Activated naive CD4-positive, alpha-beta T cell treated with anti-CD3 and anti-CD28 coated beads, Interleukin-2, amount 10 ng/mL, durations not matched to agents 7 days and 5 days (primary cell): ENCODE measurements at regions not wholly inside any gene's neighbourhood (a gene's known extent, or its start where the extent isn't known, plus 50 kb on each side); places are given as distances from the start of the nearest gene placed in this dataset.

ENCODE experiments used
- CTCF ChIA-PET: fragments of 350-600 bp; sonication (Branson Sonifier 250); formaldehyde crosslinking; loops from one replicate; lab custom pipeline; 2021; ENCODE audit warnings: antibody characterized with exemption; lab: Charles Lee
- DNase-seq: peaks from one replicate; pipeline ENCODE4 v3.0.0-alpha.2; 2020
- H3K27ac Mint-ChIP-seq: one replicate; pipeline ENCODE4 v1.8.0; 2021; ENCODE audit warnings: mild to moderate bottlenecking, moderate library complexity, mixed read lengths
- H3K27me3 Mint-ChIP-seq: one replicate; pipeline ENCODE4 v1.8.0; 2021; ENCODE audit warnings: mild to moderate bottlenecking, mixed read lengths
- H3K36me3 Mint-ChIP-seq: one replicate; pipeline ENCODE4 v1.8.0; 2021; ENCODE audit warnings: mixed read lengths
- H3K4me1 Mint-ChIP-seq: one replicate; pipeline ENCODE4 v1.8.0; 2021; ENCODE audit warnings: mixed read lengths
- H3K4me3 Mint-ChIP-seq: one replicate; pipeline ENCODE4 v1.8.0; 2021; ENCODE audit warnings: mild to moderate bottlenecking, moderate library complexity, mixed read lengths
- H3K9me3 Mint-ChIP-seq: one replicate; pipeline ENCODE4 v1.8.0; 2021; ENCODE audit warnings: mixed read lengths

GRCh38 chr3:182479419-182480336, 313.6 kb upstream of the ATP11B start:
- Mint-ChIP-seq H3K4me1 (no peaks in the 10 kb centered on the region), H3K27ac (no peak overlapping the region), H3K27me3 (no peaks in the 10 kb centered on the region), H3K9me3 (no peaks in the 10 kb centered on the region), H3K36me3 (no peaks in the 10 kb centered on the region), H3K4me3 (no peak overlapping the region)
- DNase-seq, result no peak
- CTCF ChIA-PET, result no interaction called here

GRCh38 chr3:182482705-182483104, 310.6 kb upstream of the ATP11B start:
- CTCF ChIA-PET, result no interaction called here

GRCh38 chr3:182484682-182485081, 308.6 kb upstream of the ATP11B start:
- Mint-ChIP-seq H3K27ac (no peak overlapping the region), H3K4me3 (no peak overlapping the region), H3K27me3 (no peaks in the 10 kb centered on the region), H3K4me1 (no peaks in the 10 kb centered on the region), H3K9me3 (no peaks in the 10 kb centered on the region), H3K36me3 (no peaks in the 10 kb centered on the region)
- CTCF ChIA-PET, result no interaction called here
- no peak for DNase-seq

More at GRCh38 chr3:182482705-182483104, 310.6 kb upstream of the ATP11B start:
- H3K36me3 Mint-ChIP-seq, result no peaks in the 10 kb centered on the region
- DNase-seq, result no peak
- H3K4me1 Mint-ChIP-seq, result no peaks in the 10 kb centered on the region
- no peak overlapping the region for H3K4me3 Mint-ChIP-seq
- H3K27me3 Mint-ChIP-seq, result no peaks in the 10 kb centered on the region
- H3K9me3 Mint-ChIP-seq, result no peaks in the 10 kb centered on the region
- no peak overlapping the region for H3K27ac Mint-ChIP-seq

- Mint-ChIP-seq H3K27me3 (no peaks in the 10 kb centered on the region), H3K27ac (no peak overlapping the region), H3K4me3 (no peak overlapping the region), H3K4me1 (no peaks in the 10 kb centered on the region), H3K36me3 (no peaks in the 10 kb centered on the region), H3K9me3 (no peaks in the 10 kb centered on the region)
- DNase-seq, result no peak
- CTCF ChIA-PET, result no interaction called here
These were observed 308.0 kb upstream of the ATP11B start for GRCh38 chr3:182485301-182485700.

GRCh38 chr3:182486463-182486862, 306.8 kb upstream of the ATP11B start:
- no peaks in the 10 kb centered on the region for H3K36me3 Mint-ChIP-seq
- CTCF ChIA-PET, result no interaction called here

GRCh38 chr3:182487143-182487542, 306.2 kb upstream of the ATP11B start:
- Mint-ChIP-seq H3K36me3 (no peaks in the 10 kb centered on the region), H3K4me1 (no peaks in the 10 kb centered on the region)
- CTCF ChIA-PET, result no interaction called here

More at GRCh38 chr3:182486463-182486862, 306.8 kb upstream of the ATP11B start:
- Mint-ChIP-seq H3K27ac (no peak overlapping the region), H3K27me3 (no peaks in the 10 kb centered on the region), H3K9me3 (no peaks in the 10 kb centered on the region), H3K4me3 (no peak overlapping the region), H3K4me1 (no peaks in the 10 kb centered on the region)
- DNase-seq, result no peak

GRCh38 chr3:182487611-182488010, 305.7 kb upstream of the ATP11B start:
- Mint-ChIP-seq H3K4me3 (no peak overlapping the region), H3K9me3 (no peaks in the 10 kb centered on the region), H3K4me1 (no peaks in the 10 kb centered on the region), H3K36me3 (no peaks in the 10 kb centered on the region), H3K27ac (no peak overlapping the region), H3K27me3 (no peaks in the 10 kb centered on the region)
- DNase-seq, result no peak
- CTCF ChIA-PET, result no interaction called here

More at GRCh38 chr3:182487143-182487542, 306.2 kb upstream of the ATP11B start:
- Mint-ChIP-seq H3K9me3 (no peaks in the 10 kb centered on the region), H3K27me3 (no peaks in the 10 kb centered on the region), H3K27ac (no peak overlapping the region), H3K4me3 (no peak overlapping the region)
- no peak for DNase-seq

- H3K27me3 Mint-ChIP-seq, result no peaks in the 10 kb centered on the region
- no peaks in the 10 kb centered on the region for H3K36me3 Mint-ChIP-seq
- DNase-seq, result no peak
- H3K4me3 Mint-ChIP-seq, result no peak overlapping the region
- no peaks in the 10 kb centered on the region for H3K9me3 Mint-ChIP-seq
- H3K4me1 Mint-ChIP-seq, result no peaks in the 10 kb centered on the region
- CTCF ChIA-PET, result no interaction called here
- no peak overlapping the region for H3K27ac Mint-ChIP-seq
These were observed 302.5 kb upstream of the ATP11B start for GRCh38 chr3:182490596-182491491.

- CTCF ChIA-PET, result no interaction called here
- H3K27me3 Mint-ChIP-seq, result no peaks in the 10 kb centered on the region
- no peak overlapping the region for H3K27ac Mint-ChIP-seq
- H3K4me1 Mint-ChIP-seq, result no peaks in the 10 kb centered on the region
- no peak for DNase-seq
- no peaks in the 10 kb centered on the region for H3K9me3 Mint-ChIP-seq
- no peak overlapping the region for H3K4me3 Mint-ChIP-seq
- H3K36me3 Mint-ChIP-seq, result no peaks in the 10 kb centered on the region
These were observed 301.7 kb upstream of the ATP11B start for GRCh38 chr3:182491577-182491976.

- H3K4me1 Mint-ChIP-seq, result no peaks in the 10 kb centered on the region
- H3K36me3 Mint-ChIP-seq, result no peaks in the 10 kb centered on the region
- H3K27ac Mint-ChIP-seq, result no peak overlapping the region
- no peak overlapping the region for H3K4me3 Mint-ChIP-seq
- no peaks in the 10 kb centered on the region for H3K27me3 Mint-ChIP-seq
- CTCF ChIA-PET, result no interaction called here
- DNase-seq, result no peak
- H3K9me3 Mint-ChIP-seq, result no peaks in the 10 kb centered on the region
These were observed 300.8 kb upstream of the ATP11B start for GRCh38 chr3:182492536-182492935.

GRCh38 chr3:182500289-182500688, 293.0 kb upstream of the ATP11B start:
- no peaks in the 10 kb centered on the region for H3K36me3 Mint-ChIP-seq
- H3K27ac Mint-ChIP-seq, result no peak overlapping the region
- no peak for DNase-seq
- no peaks in the 10 kb centered on the region for H3K4me1 Mint-ChIP-seq
- no peaks in the 10 kb centered on the region for H3K9me3 Mint-ChIP-seq
- H3K27me3 Mint-ChIP-seq, result no peaks in the 10 kb centered on the region
- CTCF ChIA-PET, result no interaction called here
- no peak overlapping the region for H3K4me3 Mint-ChIP-seq

- no peaks in the 10 kb centered on the region for H3K9me3 Mint-ChIP-seq
- no peak for DNase-seq
- CTCF ChIA-PET, result no interaction called here
- no peaks in the 10 kb centered on the region for H3K36me3 Mint-ChIP-seq
- no peak overlapping the region for H3K4me3 Mint-ChIP-seq
- H3K27me3 Mint-ChIP-seq, result no peaks in the 10 kb centered on the region
- no peaks in the 10 kb centered on the region for H3K4me1 Mint-ChIP-seq
- H3K27ac Mint-ChIP-seq, result no peak overlapping the region
These were observed 291.4 kb upstream of the ATP11B start for GRCh38 chr3:182501856-182502255.

- H3K27me3 Mint-ChIP-seq, result no peaks in the 10 kb centered on the region
- no peak overlapping the region for H3K27ac Mint-ChIP-seq
- no peaks in the 10 kb centered on the region for H3K36me3 Mint-ChIP-seq
- H3K4me1 Mint-ChIP-seq, result no peaks in the 10 kb centered on the region
- no peak overlapping the region for H3K4me3 Mint-ChIP-seq
- H3K9me3 Mint-ChIP-seq, result no peaks in the 10 kb centered on the region
- CTCF ChIA-PET, result no interaction called here
- no peak for DNase-seq
These were observed 289.9 kb upstream of the ATP11B start for GRCh38 chr3:182503401-182503800.

- H3K27ac Mint-ChIP-seq, result no peak overlapping the region
- CTCF ChIA-PET, result no interaction called here
- no peaks in the 10 kb centered on the region for H3K9me3 Mint-ChIP-seq
These were observed 284.2 kb upstream of the ATP11B start for GRCh38 chr3:182508919-182509711.

More at GRCh38 chr3:182508919-182509711, 284.2 kb upstream of the ATP11B start:
- DNase-seq, result no peak
- no peaks in the 10 kb centered on the region for H3K4me1 Mint-ChIP-seq
- no peaks in the 10 kb centered on the region for H3K27me3 Mint-ChIP-seq
- no peak overlapping the region for H3K4me3 Mint-ChIP-seq
- no peaks in the 10 kb centered on the region for H3K36me3 Mint-ChIP-seq
